GM23248 (cell line): ENCODE measurements at regions not wholly inside any gene's neighbourhood (a gene's known extent, or its start where the extent isn't known, plus 50 kb on each side); places are given as distances from the start of the nearest gene placed in this dataset.

Source experiments
- DNase-seq: peaks from one replicate; pipeline ENCODE4 v3.0.0-alpha.2; 2015
- H2AFZ ChIP-seq: fragments of 200-600 bp; sonication (generic); 2 replicates; pipeline ENCODE4 v1.6.1; 2016; ENCODE audit warnings: antibody characterized with exemption
- H3F3A ChIP-seq: fragments of 200-600 bp; sonication (generic); 2 replicates; pipeline ENCODE4 v1.6.1; 2016; ENCODE audit warnings: mild to moderate bottlenecking, antibody characterized with exemption, mixed run types; ENCODE audit not compliant: insufficient read depth
- H3K27ac ChIP-seq: fragments of 200-600 bp; sonication (generic); 2 replicates; pipeline ENCODE4 v1.5.1; 2016; ENCODE audit warnings: mild to moderate bottlenecking
- H3K27me3 ChIP-seq: fragments of 200-600 bp; sonication (generic); replicated peaks from 2 replicates; pipeline ENCODE4 v1.6.1; 2016; ENCODE audit warnings: mild to moderate bottlenecking; ENCODE audit not compliant: insufficient read depth
- H3K36me3 ChIP-seq: fragments of 200-600 bp; sonication (generic); 2 replicates; pipeline ENCODE4 v1.6.1; 2016; ENCODE audit warnings: low read depth, mild to moderate bottlenecking
- H3K4me1 ChIP-seq: fragments of 200-600 bp; sonication (generic); 2 replicates; pipeline ENCODE4 v1.6.1; 2016; ENCODE audit warnings: mild to moderate bottlenecking; ENCODE audit not compliant: insufficient read depth
- H3K4me2 ChIP-seq: fragments of 200-600 bp; sonication (generic); one replicate; pipeline ENCODE4 v1.6.1; 2016; ENCODE audit warnings: mild to moderate bottlenecking; ENCODE audit not compliant: unreplicated experiment
- H3K4me3 ChIP-seq: fragments of 200-600 bp; sonication (generic); 2 replicates; pipeline ENCODE4 v1.5.1; 2016; ENCODE audit warnings: mild to moderate bottlenecking
- H3K79me2 ChIP-seq: fragments of 200-600 bp; sonication (generic); 2 replicates; pipeline ENCODE4 v1.6.1; 2016; ENCODE audit warnings: mild to moderate bottlenecking; ENCODE audit not compliant: insufficient read depth
- H3K9ac ChIP-seq: fragments of 200-600 bp; sonication (generic); 2 replicates; pipeline ENCODE4 v1.6.1; 2016; ENCODE audit warnings: mild to moderate bottlenecking
- H3K9me2 ChIP-seq: fragments of 200-600 bp; sonication (generic); 2 replicates; pipeline ENCODE4 v1.6.1; 2016; ENCODE audit warnings: mixed run types, mild to moderate bottlenecking, moderate library complexity; ENCODE audit not compliant: insufficient read depth
- H3K9me3 ChIP-seq: fragments of 200-600 bp; sonication (generic); one replicate; pipeline ENCODE4 v1.6.1; 2017; ENCODE audit warnings: low read depth
- H4K20me1 ChIP-seq: fragments of 200-600 bp; sonication (generic); 2 replicates; pipeline ENCODE4 v1.6.0; 2016; ENCODE audit not compliant: insufficient read depth
- EZH2 ChIP-seq: fragments of 200-600 bp; sonication (generic); IDR thresholded peaks from 2 replicates; pipeline ENCODE4 v1.6.1; 2018; ENCODE audit warnings: antibody characterized with exemption, mild to moderate bottlenecking; ENCODE audit not compliant: insufficient read depth, poor library complexity, severe bottlenecking
- EZH2phosphoT487 ChIP-seq: fragments of 200-600 bp; sonication (generic); IDR thresholded peaks from 2 replicates; pipeline ENCODE4 v1.6.1; 2018; ENCODE audit warnings: antibody characterized with exemption, moderate library complexity, mild to moderate bottlenecking, low read depth; ENCODE audit not compliant: insufficient read depth
- WGBS, 2 experiments: methylation state at CpG; one replicate each; pipeline ENCODE4 v1.1.6; 2015 to 2017; ENCODE audit warnings: low lambda C conversion rate in 2 of 2, low coverage in 1 of 2; ENCODE audit errors: missing lambda C conversion rate in 2 of 2; 5-methylcytosine and 5-hydroxymethylcytosine counted together
- in situ Hi-C: fragments of 300-500 bp; cut with MboI; formaldehyde crosslinking; loops from 2 replicates; pipeline ENCODE4 v1.15.0; 2020

- no peaks in the 10 kb centered on the region for H3K9me3 ChIP-seq
- TF ChIP-seq EZH2phosphoT487 (no peak), EZH2 (no peak)
- H4K20me1 ChIP-seq = no peaks in the 10 kb centered on the region
- DNase-seq = no peak
- no peak overlapping the region for H3K4me2 ChIP-seq
- no peaks in the 10 kb centered on the region for H3K79me2 ChIP-seq
- H2AFZ ChIP-seq = no peak overlapping the region
- H3K4me1 ChIP-seq = no peaks in the 10 kb centered on the region
- H3K4me3 ChIP-seq = no peak overlapping the region
- no peaks in the 10 kb centered on the region for H3K36me3 ChIP-seq
- no peaks in the 10 kb centered on the region for H3K27me3 ChIP-seq
- H3F3A ChIP-seq = no peaks in the 10 kb centered on the region
- H3K27ac ChIP-seq = no peak overlapping the region
- H3K9ac ChIP-seq = no peak overlapping the region
- in situ Hi-C loops = no loop called here
- H3K9me2 ChIP-seq = no peaks in the 10 kb centered on the region
- WGBS, 2 experiments = 35 to 45% methylated on average over 2 of the region's 2 CpGs
Observed at GRCh38 chr6:74623027-74623426, 582.8 kb downstream of the COL12A1 start.

DNA sequence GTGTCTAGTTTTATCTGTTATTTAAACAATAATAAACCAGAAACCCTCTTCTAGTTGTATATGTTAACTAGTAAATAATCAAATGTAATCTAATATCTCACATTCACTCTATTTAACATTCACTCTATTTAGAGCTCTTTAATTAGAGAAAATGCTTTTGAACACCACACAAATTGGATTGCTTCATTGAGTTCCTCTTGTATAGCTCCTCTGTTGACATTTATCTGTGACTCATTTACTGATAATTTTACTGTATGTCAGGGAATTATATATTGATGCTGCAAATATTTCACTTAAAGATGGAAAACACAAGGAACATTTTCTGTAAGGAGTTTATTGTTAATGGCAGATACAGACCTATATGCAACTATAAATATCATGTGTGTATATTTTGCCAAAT lies 594.6 kb downstream of the COL12A1 start:
- no peaks in the 10 kb centered on the region for H3K9me3 ChIP-seq
- no peaks in the 10 kb centered on the region for H4K20me1 ChIP-seq
- H3K27me3 ChIP-seq = no peaks in the 10 kb centered on the region
- H3K4me2 ChIP-seq = peak overlapping the region; percentile 28
- in situ Hi-C loops = no loop called here
- peaks cover 18% of the 10 kb centered on the region for H3F3A ChIP-seq
- no peak for TF ChIP-seq EZH2phosphoT487
- no peak for TF ChIP-seq EZH2
- no peak overlapping the region for H3K9ac ChIP-seq
- H2AFZ ChIP-seq = no peak overlapping the region
- no peak overlapping the region for H3K27ac ChIP-seq
- H3K4me3 ChIP-seq = no peak overlapping the region
- DNase-seq = peak; percentile 28
- peaks cover 41% of the 10 kb centered on the region for H3K4me1 ChIP-seq
- H3K79me2 ChIP-seq = no peaks in the 10 kb centered on the region
- H3K9me2 ChIP-seq = peaks cover 2% of the 10 kb centered on the region; the same call in 1 of the 2 replicates
- no peaks in the 10 kb centered on the region for H3K36me3 ChIP-seq

DNA sequence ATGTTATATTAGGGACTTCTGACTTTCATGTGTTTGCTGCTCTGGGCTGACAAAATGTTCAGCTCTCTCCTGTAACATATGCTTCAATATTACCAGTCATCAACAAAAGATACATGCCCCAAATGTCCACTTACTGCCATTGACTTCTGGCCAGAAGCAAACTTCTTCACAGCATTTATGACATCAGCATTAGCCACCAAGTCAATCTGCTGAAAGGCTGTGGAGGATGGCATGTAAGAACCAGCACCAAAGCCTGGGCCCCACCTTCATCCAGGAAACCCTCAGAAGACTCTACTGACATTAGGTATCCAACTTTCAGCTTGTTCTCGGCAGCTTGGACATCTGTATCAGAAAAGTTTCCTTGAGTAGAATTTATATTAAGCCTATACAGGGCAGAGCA lies 595.5 kb downstream of the COL12A1 start:
- Histone ChIP-seq H3K4me3 (no peak overlapping the region), H3K4me2 (peak overlapping the region; percentile 32), H3K9me3 (no peaks in the 10 kb centered on the region), H3K9ac (no peak overlapping the region), H4K20me1 (no peaks in the 10 kb centered on the region), H3F3A (peaks cover 27% of the 10 kb centered on the region), H3K27ac (no peak overlapping the region), H2AFZ (peak overlapping the region; percentile 4; the same call in 1 of the 2 replicates), H3K9me2 (peaks cover 2% of the 10 kb centered on the region; the same call in 1 of the 2 replicates), H3K36me3 (no peaks in the 10 kb centered on the region), H3K79me2 (no peaks in the 10 kb centered on the region), H3K27me3 (no peaks in the 10 kb centered on the region), H3K4me1 (peaks cover 50% of the 10 kb centered on the region)
- TF ChIP-seq EZH2phosphoT487 (no peak), EZH2 (no peak)
- DNase-seq = peak; percentile 48
- in situ Hi-C loops = no loop called here
- WGBS, 2 experiments = 59 to 79% methylated on average over 1 of the region's 1 CpG

GRCh38 chr6:74609871-74610270 lies 596.0 kb downstream of the COL12A1 start:
- Histone ChIP-seq H3K27me3 (no peaks in the 10 kb centered on the region), H3K9me3 (no peaks in the 10 kb centered on the region), H3K4me3 (no peak overlapping the region), H3K4me1 (peaks cover 55% of the 10 kb centered on the region), H3K79me2 (no peaks in the 10 kb centered on the region), H3K9me2 (peaks cover 2% of the 10 kb centered on the region; the same call in 1 of the 2 replicates), H2AFZ (no peak overlapping the region; the same call in 1 of the 2 replicates), H3K36me3 (no peaks in the 10 kb centered on the region), H4K20me1 (no peaks in the 10 kb centered on the region), H3K4me2 (peak overlapping the region; percentile 32), H3K9ac (no peak overlapping the region), H3K27ac (no peak overlapping the region), H3F3A (peaks cover 31% of the 10 kb centered on the region)
- 2 to 13% methylated on average over 1 of the region's 1 CpG for WGBS, 2 experiments
- peak; percentile 26 for DNase-seq
- in situ Hi-C loops = no loop called here
- TF ChIP-seq EZH2 (no peak), EZH2phosphoT487 (no peak)

DNA sequence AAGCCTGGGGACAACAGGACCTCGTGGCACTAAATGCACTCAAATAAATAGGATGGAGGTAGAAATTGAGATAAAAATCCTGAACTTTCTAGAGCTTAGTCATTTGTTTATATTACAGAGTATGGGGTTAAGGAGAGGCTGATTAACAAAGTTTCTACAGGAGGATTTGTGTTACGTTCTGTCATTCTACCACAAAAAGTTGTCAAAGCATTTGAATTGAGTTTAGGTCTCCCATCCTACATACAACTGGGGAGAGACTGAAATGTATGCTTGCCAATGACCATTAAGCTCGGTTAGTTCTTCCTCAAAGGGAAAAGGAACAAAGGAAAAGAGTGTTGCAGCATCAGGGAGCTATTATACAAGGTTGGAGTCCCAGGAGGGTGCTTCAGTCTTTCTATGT lies 597.9 kb downstream of the COL12A1 start:
- H4K20me1 ChIP-seq = no peaks in the 10 kb centered on the region
- no peaks in the 10 kb centered on the region for H3K27me3 ChIP-seq
- DNase-seq = peak; percentile 40
- WGBS, 2 experiments = 42 to 52% methylated on average over 3 of the region's 3 CpGs
- H3K79me2 ChIP-seq = no peaks in the 10 kb centered on the region
- peaks cover 33% of the 10 kb centered on the region for H3F3A ChIP-seq
- H3K36me3 ChIP-seq = no peaks in the 10 kb centered on the region
- H3K9me3 ChIP-seq = no peaks in the 10 kb centered on the region
- H3K9me2 ChIP-seq = peaks cover 2% of the 10 kb centered on the region; the same call in 1 of the 2 replicates
- H3K4me1 ChIP-seq = peaks cover 74% of the 10 kb centered on the region
- peak overlapping the region; percentile 85 for H3K4me2 ChIP-seq
- no peak for TF ChIP-seq EZH2
- no peak for TF ChIP-seq EZH2phosphoT487
- no peak overlapping the region for H3K4me3 ChIP-seq
- no peak overlapping the region for H2AFZ ChIP-seq
- peak overlapping the region; percentile 83 for H3K27ac ChIP-seq
- H3K9ac ChIP-seq = no peak overlapping the region
- in situ Hi-C loops = no loop called here
